NCI-H2081 (cell line): ENCODE measurements at regions not wholly inside any gene's neighbourhood (a gene's known extent, or its start where the extent isn't known, plus 50 kb on each side); places are given as distances from the start of the nearest gene placed in this dataset.

ENCODE experiments used
- DNase-seq, 2 experiments: peaks; one replicate each; lab custom pipeline; 2025; lab: John Stamatoyannopoulos, UW

DNA sequence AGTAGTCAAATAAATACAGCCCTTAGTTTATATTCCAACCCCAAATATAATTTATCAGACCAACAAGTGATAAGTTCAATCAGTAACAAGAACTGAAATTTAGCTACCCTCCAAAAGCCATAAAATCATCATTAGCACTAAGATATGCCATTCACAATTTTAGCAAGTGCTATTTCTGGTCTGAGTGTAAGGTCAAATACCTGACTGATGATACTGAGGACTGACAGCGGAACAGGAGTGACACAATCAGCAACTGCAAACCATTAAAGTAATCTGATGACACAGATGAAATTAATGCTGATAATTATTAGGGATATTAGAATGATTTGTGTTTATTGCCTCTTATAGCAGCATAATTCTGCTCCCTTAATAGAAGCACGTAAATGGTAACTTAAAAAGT lies 152.7 kb upstream of the SPHKAP start:
- no peak for DNase-seq

DNA sequence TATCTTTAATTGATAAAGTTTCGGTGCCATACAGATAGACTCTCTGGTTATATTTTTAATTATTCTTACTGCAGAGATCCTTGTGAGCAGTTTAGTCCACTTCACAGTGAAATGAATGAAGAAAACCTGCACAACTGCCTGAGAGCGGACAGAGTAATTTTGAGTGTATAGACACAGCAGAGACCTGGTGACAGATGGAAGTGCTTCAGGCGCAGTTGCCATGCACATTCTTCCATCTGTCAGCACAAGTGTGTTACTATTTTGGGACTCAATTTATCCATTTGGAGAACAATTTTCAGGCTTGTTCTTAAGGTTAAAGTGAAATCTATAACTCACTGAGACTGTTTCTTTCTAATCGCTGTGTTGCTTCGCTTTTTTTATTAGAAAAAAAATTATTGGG lies 147.8 kb upstream of the SPHKAP start:
- no peak for DNase-seq

DNA sequence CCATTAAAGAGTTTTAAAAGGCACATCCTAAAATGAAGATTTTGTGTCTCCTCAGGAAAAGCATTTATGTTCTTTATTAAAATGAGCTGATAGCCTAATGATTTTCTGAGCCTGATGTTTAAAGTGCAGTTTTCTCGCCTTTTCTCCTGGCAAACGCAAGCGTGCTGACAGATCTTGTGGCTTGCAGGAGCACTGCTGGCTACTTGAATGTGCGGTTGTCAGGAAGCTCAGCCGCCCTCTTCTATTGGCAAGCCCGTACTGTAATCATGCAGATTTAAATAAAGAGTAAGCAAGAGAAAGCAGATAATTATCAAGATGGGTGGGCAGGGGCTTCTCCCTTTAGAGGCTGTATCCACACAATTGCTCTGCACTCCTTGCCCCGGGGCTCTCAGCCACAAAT lies 139.5 kb upstream of the SPHKAP start:
- peak in 1 of 2 experiments; percentile 5 for DNase-seq

DNA sequence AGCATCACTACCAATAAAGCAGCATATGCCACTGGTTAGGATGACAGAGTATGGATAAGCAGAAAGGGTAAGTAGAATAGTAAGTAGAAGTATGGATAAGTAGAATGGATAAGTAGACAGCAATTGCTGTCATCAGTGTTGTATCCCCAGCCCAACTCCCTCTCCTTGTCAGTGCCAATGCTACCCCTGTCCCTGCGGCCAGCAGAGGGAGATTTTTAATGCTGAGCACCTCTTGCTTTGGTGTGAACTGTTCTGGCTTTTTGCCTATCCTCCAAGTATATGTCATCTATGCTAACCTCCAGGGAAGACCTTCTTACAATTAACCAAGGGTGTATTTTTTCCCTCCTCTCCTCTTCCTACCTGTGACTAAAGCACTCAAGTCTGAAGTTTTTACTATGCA lies 136.7 kb upstream of the SPHKAP start:
- peak in 1 of 2 experiments; percentile 11 for DNase-seq

DNA sequence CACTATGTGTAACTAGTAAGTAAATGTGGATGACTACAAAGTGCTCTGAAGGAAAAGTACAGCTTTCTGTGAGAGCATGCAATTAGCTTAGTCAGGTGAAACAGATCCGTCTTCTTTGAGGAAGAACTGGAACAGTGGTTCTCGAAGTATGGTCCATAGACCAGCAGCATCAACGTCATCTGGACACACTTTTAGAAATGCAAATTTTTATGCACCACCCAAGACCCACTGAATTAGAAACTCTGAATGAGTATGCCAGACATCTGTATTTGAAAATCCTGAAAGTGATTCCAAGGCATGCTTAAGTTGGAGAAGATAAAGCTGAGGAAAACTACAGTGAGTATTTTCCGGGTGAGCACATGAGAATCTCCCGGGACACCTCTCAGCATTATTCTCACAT lies 130.7 kb upstream of the SPHKAP start:
- DNase-seq: no peak

DNA sequence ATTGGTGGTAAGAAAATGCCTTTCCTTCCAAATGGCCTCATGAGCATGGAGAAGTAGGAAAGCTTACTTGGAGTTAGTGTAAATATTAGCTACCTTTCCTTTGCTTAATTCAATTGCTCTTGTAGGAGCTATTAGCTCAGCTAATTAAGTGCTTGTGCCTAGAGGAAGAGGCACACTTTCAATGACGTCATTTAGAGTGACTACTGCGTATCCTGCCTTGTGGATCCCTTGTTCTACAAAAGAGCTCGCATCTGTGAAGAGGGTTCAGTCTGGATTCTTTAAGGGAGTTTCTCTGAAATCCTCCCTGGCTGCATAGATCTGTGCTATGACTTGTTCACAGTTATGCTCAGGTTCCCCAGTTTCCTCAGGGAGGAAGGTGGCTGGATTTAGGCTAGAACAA lies 122.5 kb upstream of the SPHKAP start:
- no peak for DNase-seq

DNA sequence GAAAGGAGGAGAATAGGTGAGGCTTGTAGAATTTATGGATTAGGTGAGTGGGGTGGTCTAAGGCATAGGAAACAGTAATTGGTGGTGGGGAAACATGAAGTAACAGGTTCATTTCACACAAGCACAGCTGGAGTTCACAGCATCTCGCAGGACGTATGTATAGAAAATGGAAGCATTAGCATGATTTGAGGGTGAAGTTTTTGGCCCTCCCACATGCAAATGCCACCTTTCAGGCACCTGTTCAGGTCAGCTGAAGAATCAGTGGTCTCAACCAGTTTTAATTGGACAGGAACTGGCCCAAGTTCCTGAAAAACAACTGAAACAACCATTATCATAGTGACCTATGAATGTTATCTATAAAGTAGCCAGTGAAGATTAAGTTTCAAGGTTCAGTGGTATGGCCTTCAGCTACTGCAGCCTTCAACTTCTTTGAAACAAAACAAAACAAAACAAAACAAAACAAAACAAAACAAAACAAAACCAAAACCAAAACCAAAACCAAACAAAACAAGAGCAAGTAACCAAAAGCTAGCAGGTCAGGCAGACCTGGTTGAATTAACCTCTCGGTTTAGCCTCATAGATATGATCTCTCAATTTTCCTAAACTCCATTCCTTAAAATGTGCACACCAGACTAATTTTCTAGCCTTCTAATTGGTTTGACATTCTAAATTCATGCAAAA lies 102.1 kb upstream of the SPHKAP start:
- no peak for DNase-seq

DNA sequence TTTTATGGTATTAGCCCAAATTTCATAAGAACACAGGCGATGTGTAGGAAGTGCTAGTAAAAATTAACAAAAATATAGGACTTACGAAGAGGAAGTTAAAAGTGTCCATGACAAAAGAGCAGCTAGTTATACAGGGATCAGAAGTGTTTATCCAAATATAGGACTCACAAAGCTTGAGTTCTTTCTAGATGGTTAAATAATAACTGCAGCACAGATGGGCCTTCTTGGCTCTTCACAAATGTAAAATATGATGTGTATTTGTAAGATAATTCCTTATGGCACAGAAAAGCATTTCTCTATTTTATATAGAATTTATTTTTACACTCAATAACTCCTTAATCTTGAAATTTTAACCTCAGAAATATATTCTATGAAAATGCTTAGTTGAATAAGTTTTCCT lies 100.9 kb upstream of the SPHKAP start:
- no peak for DNase-seq

DNA sequence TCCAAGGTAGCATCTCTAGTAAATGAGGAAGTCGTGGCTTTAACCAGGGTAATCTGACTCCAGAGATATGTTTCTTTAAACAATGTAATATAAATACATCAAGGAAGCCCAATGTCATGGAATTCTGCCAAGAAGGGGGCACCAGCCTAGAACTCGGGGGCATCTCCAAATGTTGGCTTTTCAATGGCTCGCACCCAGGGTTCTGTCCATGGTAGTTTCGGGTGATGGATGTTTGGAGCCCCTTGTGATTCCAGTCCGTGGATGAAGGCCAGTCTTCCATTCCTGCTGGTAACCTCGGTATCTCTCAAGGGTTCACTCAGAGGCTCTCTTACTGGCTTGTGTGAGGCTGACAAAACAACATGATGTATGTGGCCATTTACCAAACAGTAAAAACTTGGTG lies 91.7 kb upstream of the SPHKAP start:
- no peak for DNase-seq

DNA sequence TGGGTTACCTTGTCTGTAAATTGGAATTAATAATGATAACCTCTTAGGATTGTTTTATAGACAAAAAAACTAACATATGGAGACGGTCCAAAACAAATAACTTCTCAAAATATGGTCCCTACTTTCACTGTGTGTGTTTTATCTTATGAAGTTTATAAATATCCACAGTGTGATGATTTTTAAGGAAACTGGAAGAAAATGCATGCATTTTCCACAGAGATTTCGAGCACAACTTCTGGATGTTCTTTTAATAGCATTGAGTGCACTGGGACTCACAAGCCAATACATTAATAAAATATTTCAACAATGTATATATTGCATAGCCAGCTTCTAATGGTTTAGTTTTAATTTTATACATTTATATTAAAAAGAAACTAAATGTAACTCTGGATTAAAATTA lies 87.9 kb upstream of the SPHKAP start:
- DNase-seq: no peak

DNA sequence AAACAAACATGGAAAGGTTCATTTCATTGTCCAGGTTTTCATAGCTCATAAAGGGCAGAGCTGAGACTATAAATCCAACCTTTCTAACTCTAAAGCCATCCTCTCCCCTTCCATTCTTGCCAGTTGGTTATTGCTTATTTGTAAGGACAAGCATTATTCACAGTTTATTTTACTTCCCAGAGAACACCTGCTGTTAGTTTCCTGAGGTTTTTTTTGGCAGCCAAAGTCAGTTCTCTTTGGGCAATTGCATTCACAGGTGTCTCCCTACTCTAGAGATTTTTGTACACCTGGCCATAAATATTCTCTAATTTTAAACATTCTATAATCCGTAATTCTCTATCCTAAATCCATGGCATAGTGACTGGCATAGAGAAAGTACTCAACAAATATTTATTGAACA lies 87.3 kb upstream of the SPHKAP start:
- peak in 1 of 2 experiments; percentile 69 for DNase-seq

DNA sequence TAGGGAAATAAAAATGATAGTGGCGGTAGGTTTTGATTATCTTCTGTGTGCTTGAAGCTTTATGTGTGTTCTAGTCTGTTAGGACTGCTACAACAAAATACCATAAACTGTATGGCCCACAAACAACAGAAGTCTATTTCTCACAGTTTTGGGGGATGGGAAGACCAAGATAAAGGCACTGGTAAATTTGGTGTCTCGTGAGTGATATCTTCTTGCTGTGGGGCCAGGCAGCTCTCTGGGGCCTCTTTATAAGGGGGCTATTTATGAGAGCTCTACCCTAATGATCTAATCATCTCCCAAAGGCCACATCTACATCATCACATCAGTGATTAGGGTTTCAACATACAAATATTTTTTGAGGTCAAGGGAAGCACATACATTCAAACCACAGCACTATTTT lies 86.8 kb upstream of the SPHKAP start:
- no peak for DNase-seq

DNA sequence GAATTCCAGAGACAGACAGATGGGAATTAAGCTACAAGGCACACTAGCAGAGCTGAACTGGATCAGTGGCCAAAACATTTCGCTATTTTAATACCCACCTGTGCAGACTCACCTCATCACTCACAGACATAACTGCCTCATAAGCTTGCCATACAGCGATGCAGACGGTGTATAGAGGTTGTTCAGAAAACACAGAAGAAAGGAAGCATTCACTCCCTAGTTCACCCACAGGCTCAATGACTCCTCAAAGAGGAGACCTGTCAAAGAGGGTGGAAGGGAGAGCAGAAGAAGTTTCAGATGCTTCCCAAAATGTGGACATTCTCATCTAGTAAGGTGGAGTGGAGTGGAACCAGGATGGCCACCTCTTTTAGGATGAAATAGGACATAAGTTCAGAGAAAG lies 81.7 kb upstream of the SPHKAP start:
- no peak for DNase-seq

DNA sequence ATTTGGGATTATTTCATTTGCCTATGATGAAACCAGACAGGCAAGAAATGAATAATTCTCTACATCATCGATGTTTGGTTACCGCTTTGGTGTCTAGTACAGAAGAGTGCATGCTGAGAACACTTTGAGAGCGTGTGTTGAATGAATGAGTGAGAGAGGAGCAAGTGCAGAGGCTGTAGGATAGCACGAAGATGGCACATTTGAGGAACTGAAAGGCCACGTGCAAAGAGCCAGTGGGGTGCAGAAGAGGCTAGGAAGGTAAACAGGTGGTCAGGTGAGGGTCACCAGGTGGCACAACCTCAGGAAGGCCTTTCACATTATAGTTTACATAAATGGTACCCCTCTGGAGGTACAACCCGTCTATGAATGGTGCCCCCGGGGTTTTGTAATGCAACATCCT lies 80.1 kb upstream of the SPHKAP start:
- DNase-seq: no peak

DNA sequence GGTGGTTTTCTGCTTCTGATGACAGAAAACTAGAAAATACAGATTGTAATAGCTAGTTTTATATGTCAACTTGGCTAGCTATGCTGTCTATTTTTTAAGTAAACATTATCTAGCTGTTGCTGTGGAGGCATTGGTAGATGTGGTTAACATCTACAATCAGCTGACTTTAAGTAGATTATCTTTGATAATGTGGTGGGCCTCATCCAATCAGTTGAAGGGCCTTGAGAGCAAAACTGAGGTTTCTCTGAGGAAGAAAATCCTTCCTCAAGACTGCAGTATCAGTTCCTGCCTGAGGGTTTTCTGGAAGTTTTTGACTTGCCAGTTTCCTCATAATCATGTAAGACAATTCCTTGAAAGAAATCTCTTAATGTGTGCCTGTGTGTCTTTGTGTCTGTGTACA lies 75.9 kb upstream of the SPHKAP start:
- DNase-seq: no peak

DNA sequence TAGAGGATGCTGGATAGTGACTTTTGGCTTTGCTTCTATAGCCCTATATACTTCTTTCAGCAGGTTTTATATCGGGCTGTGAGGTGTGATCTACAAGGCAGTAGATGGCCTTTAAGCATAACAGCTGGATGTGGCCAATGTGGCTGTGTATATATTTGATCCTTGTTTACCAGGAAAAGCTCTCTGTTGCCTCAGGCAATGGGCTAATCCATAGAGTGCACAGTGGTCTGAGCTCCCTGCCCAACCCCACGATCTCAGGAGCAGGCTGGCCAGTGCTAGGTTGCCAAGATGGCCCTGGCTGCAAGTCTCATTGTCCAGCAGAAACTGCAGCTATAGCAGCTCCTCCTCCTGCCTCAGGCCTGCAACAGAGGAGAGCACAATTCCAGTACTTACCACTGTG lies 72.3 kb upstream of the SPHKAP start:
- DNase-seq: no peak

DNA sequence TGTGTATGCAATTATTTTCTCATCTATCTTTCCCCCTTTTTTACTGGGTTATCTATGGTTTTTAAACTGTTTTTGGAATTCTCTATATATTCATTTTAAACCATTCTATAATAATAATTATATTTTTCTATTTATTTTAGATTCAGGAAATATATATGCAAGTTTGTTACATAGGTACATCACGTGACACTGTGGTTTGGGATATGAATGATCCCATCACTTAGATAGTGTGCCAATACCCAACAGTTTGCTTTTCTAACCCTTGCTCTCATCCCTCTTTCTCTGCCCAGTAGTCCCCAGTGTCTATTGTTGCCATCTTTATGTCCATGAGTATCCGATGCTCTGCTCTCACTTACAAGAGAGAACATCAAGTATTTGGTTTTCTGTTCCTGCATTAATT lies 65.8 kb upstream of the SPHKAP start:
- no peak for DNase-seq

DNA sequence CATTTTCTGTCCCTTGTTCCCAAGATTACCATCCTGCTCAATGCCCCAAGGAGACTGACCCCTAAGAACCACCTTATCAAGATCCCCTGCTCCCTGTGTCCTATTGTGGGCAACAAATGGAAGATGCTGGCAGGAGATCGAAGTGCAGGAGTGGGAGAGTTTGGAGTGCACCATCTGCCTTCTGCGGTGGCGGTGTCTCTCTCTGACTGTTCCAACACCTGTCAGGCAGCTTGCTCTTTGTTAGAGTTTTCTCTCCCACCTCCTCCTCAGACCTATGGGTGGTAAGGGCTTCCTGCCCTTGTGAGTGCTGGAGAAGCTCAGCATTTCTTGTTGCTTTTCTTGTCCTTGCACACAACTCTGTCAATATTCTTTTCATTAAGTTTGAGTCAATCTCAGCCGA lies 64.1 kb upstream of the SPHKAP start:
- no peak for DNase-seq

DNA sequence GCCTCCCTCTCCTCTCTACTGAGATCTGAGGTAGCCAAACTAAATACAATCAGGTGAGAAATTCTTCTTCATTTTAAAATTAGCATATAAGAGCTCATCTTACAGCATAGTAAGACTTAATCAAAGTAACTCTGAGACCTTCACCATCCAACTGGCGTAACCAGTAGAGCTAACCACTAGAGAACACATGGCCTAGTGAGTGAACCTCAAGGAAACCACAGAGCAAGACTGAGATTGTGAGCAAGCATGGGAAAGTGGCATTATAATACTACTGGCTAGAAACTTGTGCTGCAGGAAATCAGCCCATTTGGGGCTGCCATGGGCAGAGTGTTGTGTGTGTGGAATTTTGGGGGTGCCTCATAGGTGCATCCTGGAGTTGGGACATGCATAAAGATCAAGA lies 61.1 kb upstream of the SPHKAP start:
- no peak for DNase-seq

DNA sequence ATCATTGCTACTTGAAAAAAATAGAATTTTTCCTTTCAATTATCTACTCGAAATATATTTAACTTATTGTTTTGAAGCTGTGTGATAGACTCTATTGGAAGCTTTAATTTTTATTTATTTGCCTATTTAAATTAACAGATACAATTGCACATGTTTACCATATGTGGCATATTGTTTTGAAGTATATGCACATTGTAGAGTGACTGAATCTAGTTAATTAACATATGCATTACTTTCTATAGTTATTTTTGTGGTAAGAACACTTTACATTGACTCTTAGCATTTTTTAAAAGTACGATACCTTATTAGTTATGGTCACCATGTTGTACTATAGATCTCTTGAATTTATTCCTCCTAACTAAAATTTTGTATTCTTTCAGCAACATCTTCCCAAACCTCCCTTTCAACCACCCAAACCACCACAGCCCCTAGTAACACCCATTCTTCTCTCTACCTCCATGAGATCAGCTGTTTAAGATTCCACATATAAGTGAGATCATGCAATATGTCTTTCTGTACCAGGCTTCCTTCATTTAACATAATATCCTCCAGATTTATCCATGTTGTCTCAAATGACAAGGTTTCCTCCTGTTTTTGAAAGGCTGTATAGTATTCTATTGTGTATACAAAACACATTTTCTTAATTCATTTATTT lies 58.5 kb upstream of the SPHKAP start:
- DNase-seq: no peak

DNA sequence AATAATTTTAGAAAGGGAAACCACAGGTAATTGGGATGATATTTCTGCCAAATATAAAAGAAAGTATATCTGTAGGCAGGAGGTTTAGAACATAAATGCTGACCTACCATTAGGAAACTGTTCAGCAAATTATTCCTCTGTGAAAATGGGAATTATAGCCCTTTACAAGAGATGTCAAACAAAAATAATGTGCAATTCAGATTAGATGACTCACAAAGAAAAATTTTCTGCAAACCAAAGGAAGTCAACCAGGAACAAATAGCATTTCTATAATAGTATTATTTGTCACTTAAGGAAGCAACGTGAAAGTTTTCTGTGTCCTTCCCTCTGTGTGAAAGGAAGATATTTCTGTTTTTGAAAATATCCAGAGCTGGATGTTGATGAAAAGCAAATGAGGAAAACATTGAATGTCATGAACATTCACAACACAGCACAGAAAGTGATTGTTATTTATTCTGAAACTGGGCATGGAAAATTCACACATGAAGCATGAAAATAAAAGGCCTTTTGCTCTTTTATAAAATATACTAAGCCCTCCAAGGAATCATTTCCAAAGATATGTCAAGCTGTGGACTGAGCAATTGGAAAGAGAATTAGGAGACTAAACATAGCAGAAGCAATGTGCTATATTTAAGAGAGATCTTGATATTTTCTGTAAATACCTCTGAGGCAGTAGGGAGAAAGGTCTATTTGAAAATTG lies 57.9 kb upstream of the SPHKAP start:
- DNase-seq: no peak
